HUES48 (cell line): ENCODE measurements at regions not wholly inside any gene's neighbourhood (a gene's known extent, or its start where the extent isn't known, plus 50 kb on each side); places are given as distances from the start of the nearest gene placed in this dataset.

ENCODE experiments used
- H3K27ac ChIP-seq: one replicate; pipeline ENCODE4 v1.7.0; 2013; ENCODE audit warnings: low read depth, low read length, inconsistent platforms
- H3K27me3 ChIP-seq: 2 replicates; pipeline ENCODE4 v1.6.1; 2013; ENCODE audit warnings: mild to moderate bottlenecking, low read length; ENCODE audit not compliant: control insufficient read depth, insufficient read depth
- H3K36me3 ChIP-seq: 2 replicates; pipeline ENCODE4 v1.6.1; 2013; ENCODE audit warnings: low read length; ENCODE audit not compliant: control insufficient read depth, insufficient read depth
- H3K4me1 ChIP-seq: 2 replicates; pipeline ENCODE4 v1.6.1; 2013; ENCODE audit warnings: mild to moderate bottlenecking, low read length; ENCODE audit not compliant: control insufficient read depth, insufficient read depth
- H3K4me3 ChIP-seq: 2 replicates; pipeline ENCODE4 v1.5.1; 2013; ENCODE audit warnings: mild to moderate bottlenecking, low read depth, low read length
- H3K9ac ChIP-seq: 2 replicates; pipeline ENCODE4 v1.6.1; 2013; ENCODE audit warnings: mild to moderate bottlenecking, low read depth, low read length, moderate library complexity
- H3K9me3 ChIP-seq: 2 replicates; pipeline ENCODE4 v1.6.1; 2013; ENCODE audit warnings: low read length; ENCODE audit not compliant: control insufficient read depth, insufficient read depth

- H3K27me3 ChIP-seq, result no peaks in the 10 kb centered on the region
- no peaks in the 10 kb centered on the region for H3K9me3 ChIP-seq
- H3K27ac ChIP-seq, result no peak overlapping the region
- no peaks in the 10 kb centered on the region for H3K4me1 ChIP-seq
- no peak overlapping the region for H3K9ac ChIP-seq
- H3K36me3 ChIP-seq, result no peaks in the 10 kb centered on the region
- H3K4me3 ChIP-seq, result no peak overlapping the region
Measured at GRCh38 chr2:196336207-196336606, 164.8 kb upstream of the STK17B start.

GRCh38 chr2:196336715-196337114, 165.3 kb upstream of the STK17B start:
- no peaks in the 10 kb centered on the region for H3K4me1 ChIP-seq
- no peak overlapping the region for H3K9ac ChIP-seq
- H3K9me3 ChIP-seq, result no peaks in the 10 kb centered on the region
- H3K27ac ChIP-seq, result no peak overlapping the region
- no peak overlapping the region for H3K4me3 ChIP-seq
- H3K36me3 ChIP-seq, result no peaks in the 10 kb centered on the region
- H3K27me3 ChIP-seq, result no peaks in the 10 kb centered on the region

GRCh38 chr2:196337208-196337953, 166.0 kb upstream of the STK17B start:
- no peak overlapping the region for H3K9ac ChIP-seq
- H3K27ac ChIP-seq, result no peak overlapping the region
- H3K9me3 ChIP-seq, result no peaks in the 10 kb centered on the region
- no peaks in the 10 kb centered on the region for H3K36me3 ChIP-seq
- H3K4me3 ChIP-seq, result no peak overlapping the region
- no peaks in the 10 kb centered on the region for H3K27me3 ChIP-seq
- H3K4me1 ChIP-seq, result no peaks in the 10 kb centered on the region

GRCh38 chr2:196338440-196338839, 167.1 kb upstream of the STK17B start:
- Histone ChIP-seq H3K9me3 (no peaks in the 10 kb centered on the region), H3K36me3 (no peaks in the 10 kb centered on the region), H3K4me1 (no peaks in the 10 kb centered on the region), H3K4me3 (no peak overlapping the region), H3K9ac (no peak overlapping the region), H3K27ac (no peak overlapping the region), H3K27me3 (no peaks in the 10 kb centered on the region)

- Histone ChIP-seq H3K27me3 (no peaks in the 10 kb centered on the region), H3K4me3 (no peak overlapping the region), H3K27ac (no peak overlapping the region), H3K4me1 (no peaks in the 10 kb centered on the region), H3K9ac (no peak overlapping the region), H3K9me3 (no peaks in the 10 kb centered on the region), H3K36me3 (no peaks in the 10 kb centered on the region)
Measured at GRCh38 chr2:196341277-196341841, 170.0 kb upstream of the STK17B start.

- H3K9ac ChIP-seq, result no peak overlapping the region
- H3K27me3 ChIP-seq, result no peaks in the 10 kb centered on the region
- no peaks in the 10 kb centered on the region for H3K4me1 ChIP-seq
- no peak overlapping the region for H3K4me3 ChIP-seq
- no peaks in the 10 kb centered on the region for H3K36me3 ChIP-seq
- no peaks in the 10 kb centered on the region for H3K9me3 ChIP-seq
- no peak overlapping the region for H3K27ac ChIP-seq
Measured at GRCh38 chr2:196344397-196344796, 173.0 kb upstream of the STK17B start.

GRCh38 chr2:196353717-196354116, 182.3 kb upstream of the STK17B start:
- Histone ChIP-seq H3K4me1 (peaks cover 11% of the 10 kb centered on the region), H3K27ac (no peak overlapping the region), H3K36me3 (no peaks in the 10 kb centered on the region), H3K27me3 (peaks cover 21% of the 10 kb centered on the region), H3K4me3 (no peak overlapping the region), H3K9me3 (peaks cover 5% of the 10 kb centered on the region; the same call in 1 of the 2 replicates), H3K9ac (no peak overlapping the region)

- Histone ChIP-seq H3K27ac (no peak overlapping the region), H3K9ac (no peak overlapping the region), H3K9me3 (peaks cover 5% of the 10 kb centered on the region; the same call in 1 of the 2 replicates), H3K36me3 (no peaks in the 10 kb centered on the region), H3K4me3 (no peak overlapping the region), H3K4me1 (peaks cover 11% of the 10 kb centered on the region), H3K27me3 (peaks cover 21% of the 10 kb centered on the region)
Measured at GRCh38 chr2:196354186-196354585, 182.8 kb upstream of the STK17B start.

GRCh38 chr2:196356332-196356731, 185.0 kb upstream of the STK17B start:
- Histone ChIP-seq H3K27me3 (peaks cover 21% of the 10 kb centered on the region), H3K4me3 (no peak overlapping the region)

GRCh38 chr2:196360650-196361049, 189.3 kb upstream of the STK17B start:
- Histone ChIP-seq H3K4me1 (peaks cover 3% of the 10 kb centered on the region), H3K4me3 (no peak overlapping the region), H3K27ac (no peak overlapping the region), H3K36me3 (no peaks in the 10 kb centered on the region), H3K9ac (no peak overlapping the region), H3K27me3 (peaks cover 15% of the 10 kb centered on the region), H3K9me3 (no peaks in the 10 kb centered on the region)

More at GRCh38 chr2:196356332-196356731, 185.0 kb upstream of the STK17B start:
- Histone ChIP-seq H3K36me3 (no peaks in the 10 kb centered on the region), H3K4me1 (peaks cover 11% of the 10 kb centered on the region), H3K27ac (no peak overlapping the region), H3K9me3 (peaks cover 5% of the 10 kb centered on the region; the same call in 1 of the 2 replicates), H3K9ac (no peak overlapping the region)

GRCh38 chr2:196361606-196362326, 190.4 kb upstream of the STK17B start:
- no peaks in the 10 kb centered on the region for H3K4me1 ChIP-seq
- H3K27ac ChIP-seq, result no peak overlapping the region
- H3K27me3 ChIP-seq, result 0 out of 2 replicates have a peak, but pooled peaks cover 3% of the 10 kb centered on the region
- no peaks in the 10 kb centered on the region for H3K9me3 ChIP-seq
- H3K4me3 ChIP-seq, result no peak overlapping the region
- H3K9ac ChIP-seq, result no peak overlapping the region
- H3K36me3 ChIP-seq, result no peaks in the 10 kb centered on the region
